H1 (cell line): ENCODE measurements at regions not wholly inside any gene's neighbourhood (a gene's known extent, or its start where the extent isn't known, plus 50 kb on each side); places are given as distances from the start of the nearest gene placed in this dataset.

Source experiments
- CTCF ChIA-PET: fragments of 300-600 bp; sonication (Branson Sonifier 250); formaldehyde crosslinking; loops from one replicate; lab custom pipeline; 2021; ENCODE audit not compliant: partially characterized antibody; lab: Charles Lee
- POLR2A ChIA-PET: fragments of 300-600 bp; sonication (Branson Sonifier 250); formaldehyde crosslinking; loops from one replicate; lab custom pipeline; 2021; ENCODE audit warnings: inconsistent platforms; ENCODE audit not compliant: partially characterized antibody; lab: Charles Lee
- DNase-seq, 2 experiments: peaks; one replicate each; pipeline versions ENCODE4 v3.0.0 to v3.0.0-alpha.2; 2010 to 2022; ENCODE audit warnings: low spot score in 2 of 2, low read depth in 1 of 2, mixed read lengths in 1 of 2
- FAIRE-seq: peaks from 2 replicates; lab custom pipeline; 2011; peaks lifted over from hg19 to GRCh38; lab: Jason Lieb, UNC
- H2AFZ ChIP-seq: 2 replicates; pipeline ENCODE4 v1.8.1; 2012; ENCODE audit warnings: low read length, inconsistent platforms
- H2AK5ac ChIP-seq: 2 replicates; pipeline ENCODE4 v1.6.1; 2013; ENCODE audit warnings: low read depth, low read length
- H2BK120ac ChIP-seq: replicated peaks from 2 replicates; pipeline ENCODE3; 2013; ENCODE audit warnings: low read depth, low read length, inconsistent platforms
- H2BK12ac ChIP-seq: 2 replicates; pipeline ENCODE4 v1.6.1; 2013; ENCODE audit warnings: low read depth, low read length
- H2BK15ac ChIP-seq: 2 replicates; pipeline ENCODE4 v1.6.1; 2013; ENCODE audit warnings: low read length
- H2BK20ac ChIP-seq: 2 replicates; pipeline ENCODE4 v1.6.1; 2013; ENCODE audit warnings: low read length
- H2BK5ac ChIP-seq: 2 replicates; pipeline ENCODE4 v1.6.1; 2013; ENCODE audit warnings: low read depth, low read length
- H3K14ac ChIP-seq: 2 replicates; pipeline ENCODE4 v1.6.1; 2013; ENCODE audit warnings: inconsistent platforms; ENCODE audit not compliant: insufficient read length
- H3K18ac ChIP-seq: 2 replicates; pipeline ENCODE4 v1.6.1; 2013; ENCODE audit warnings: low read length; ENCODE audit errors: extremely low read depth
- H3K23ac ChIP-seq: 2 replicates; pipeline ENCODE4 v1.6.1; 2013; ENCODE audit warnings: inconsistent platforms; ENCODE audit not compliant: insufficient read length
- H3K23me2 ChIP-seq: 2 replicates; pipeline ENCODE4 v1.6.1; 2013; ENCODE audit warnings: low read depth, low read length
- H3K27ac ChIP-seq: 2 replicates; pipeline ENCODE4 v1.6.1; 2011; ENCODE audit warnings: low read depth, low read length, inconsistent platforms
- H3K27me3 ChIP-seq, 4 experiments: replicated peaks in 1 of 4; 1 replicate in 1 of 4; 2 replicates in 3 of 4; pipeline versions ENCODE4 v1.6.1 to v1.8.1; 2011 to 2013; ENCODE audit warnings: low read length in 3 of 4, mild to moderate bottlenecking in 3 of 4, inconsistent platforms in 2 of 4, mixed read lengths in 2 of 4, moderate library complexity in 1 of 4; ENCODE audit not compliant: control insufficient read depth in 3 of 4, insufficient read depth in 3 of 4; ENCODE audit errors: extremely low read depth in 1 of 4
- H3K36me3 ChIP-seq, 4 experiments: 2 replicates each; pipeline versions ENCODE4 v1.6.1 to v1.8.1; 2011 to 2013; ENCODE audit warnings: mild to moderate bottlenecking in 4 of 4, low read length in 3 of 4, moderate library complexity in 2 of 4, control low read depth in 1 of 4, inconsistent platforms in 1 of 4; ENCODE audit not compliant: insufficient read depth in 4 of 4, control insufficient read depth in 2 of 4
- H3K4ac ChIP-seq: replicated peaks from 2 replicates; pipeline ENCODE3; 2013; ENCODE audit warnings: low read length, low read depth, mixed read lengths, inconsistent platforms; ENCODE audit not compliant: insufficient read length
- H3K4me1 ChIP-seq, 4 experiments: replicated peaks in 1 of 4; 1 replicate in 1 of 4; 2 replicates in 3 of 4; pipeline versions ENCODE4 v1.6.1 to v1.8.1; 2011 to 2013; ENCODE audit warnings: low read length in 3 of 4, inconsistent platforms in 2 of 4, mixed read lengths in 1 of 4; ENCODE audit not compliant: insufficient read depth in 4 of 4, control insufficient read depth in 3 of 4
- H3K4me2 ChIP-seq, 2 experiments: 2 replicates each; pipeline versions ENCODE4 v1.6.1 to v1.8.1; 2011 to 2013; ENCODE audit warnings: low read depth in 2 of 2, low read length in 2 of 2, control low read depth in 1 of 2, inconsistent platforms in 1 of 2, mild to moderate bottlenecking in 1 of 2; ENCODE audit not compliant: insufficient read depth in 1 of 2
- H3K4me3 ChIP-seq, 4 experiments: fragments of 200-600, 300-600 bp in 1 of 4; sonication (generic), shearing (Covaris generic), sonication (Bioruptor Twin) in 1 of 4; 2 replicates each; pipeline versions ENCODE4 v1.5.1 to v1.8.1; 2011 to 2016; ENCODE audit warnings: low read length in 4 of 4, low read depth in 3 of 4, control low read depth in 2 of 4, inconsistent platforms in 2 of 4, mild to moderate bottlenecking in 2 of 4, mixed read lengths in 1 of 4, moderate library complexity in 1 of 4; ENCODE audit not compliant: insufficient read depth in 2 of 4; ENCODE audit errors: extremely low read depth in 1 of 4
- H3K56ac ChIP-seq: replicated peaks from 2 replicates; pipeline ENCODE3; 2013; ENCODE audit warnings: low read depth, mild to moderate bottlenecking, mixed read lengths, low read length, inconsistent platforms; ENCODE audit not compliant: insufficient read length
- H3K79me1 ChIP-seq: 2 replicates; pipeline ENCODE4 v1.6.1; 2013; ENCODE audit warnings: low read depth, low read length, control low read depth
- H3K79me2 ChIP-seq, 2 experiments: 2 replicates each; pipeline versions ENCODE4 v1.6.1 to v1.8.1; 2012 to 2013; ENCODE audit warnings: low read length in 2 of 2, mild to moderate bottlenecking in 2 of 2, inconsistent platforms in 1 of 2; ENCODE audit not compliant: insufficient read depth in 2 of 2, control insufficient read depth in 1 of 2
- H3K9ac ChIP-seq, 4 experiments: replicated peaks in 1 of 4; 1 replicate in 1 of 4; 2 replicates in 3 of 4; pipeline versions ENCODE4 v1.6.1 to v1.8.1; 2011 to 2013; ENCODE audit warnings: low read depth in 3 of 4, low read length in 3 of 4, control low read depth in 2 of 4, mild to moderate bottlenecking in 2 of 4, moderate library complexity in 2 of 4, inconsistent platforms in 1 of 4; ENCODE audit errors: extremely low read depth in 1 of 4
- H3K9me3 ChIP-seq, 2 experiments: 2 replicates each; pipeline versions ENCODE4 v1.6.1 to v1.8.1; 2012 to 2013; ENCODE audit warnings: mild to moderate bottlenecking in 2 of 2, moderate library complexity in 2 of 2, control low read depth in 1 of 2, inconsistent platforms in 1 of 2, low read depth in 1 of 2, low read length in 1 of 2, mixed read lengths in 1 of 2; ENCODE audit not compliant: insufficient read depth in 2 of 2
- H4K20me1 ChIP-seq, 2 experiments: replicated peaks in 1 of 2; 2 replicates each; pipeline versions ENCODE3 to v1.8.1; 2011 to 2013; ENCODE audit warnings: inconsistent platforms in 2 of 2, low read length in 2 of 2, mild to moderate bottlenecking in 1 of 2; ENCODE audit not compliant: insufficient read depth in 2 of 2, control insufficient read depth in 1 of 2
- H4K5ac ChIP-seq: 2 replicates; pipeline ENCODE4 v1.6.1; 2013; ENCODE audit warnings: low read length, low read depth, mixed read lengths, inconsistent platforms; ENCODE audit not compliant: insufficient read length
- H4K8ac ChIP-seq: 2 replicates; pipeline ENCODE4 v1.8.0; 2013; ENCODE audit warnings: mild to moderate bottlenecking, moderate library complexity, low read length, inconsistent platforms; ENCODE audit not compliant: insufficient read depth; ENCODE audit errors: extremely low read depth
- H4K91ac ChIP-seq: replicated peaks from 2 replicates; pipeline ENCODE3; 2013; ENCODE audit warnings: low read length, mixed read lengths, inconsistent platforms; ENCODE audit not compliant: insufficient read length
- CHD1 ChIP-seq: IDR thresholded peaks from 2 replicates; pipeline ENCODE4 v1.6.1; 2012; ENCODE audit warnings: low read depth, low read length, improper control_type of control experiment
- CHD2 ChIP-seq: IDR thresholded peaks from 2 replicates; pipeline ENCODE4 v1.6.1; 2012; ENCODE audit warnings: low read length, improper control_type of control experiment
- GABPA ChIP-seq: IDR thresholded peaks from 2 replicates; pipeline ENCODE4 v1.6.1; 2011; ENCODE audit warnings: mild to moderate bottlenecking, low read length, moderate library complexity, borderline replicate concordance; ENCODE audit not compliant: insufficient read depth
- JUN ChIP-seq: IDR thresholded peaks from 2 replicates; pipeline ENCODE4 v1.6.1; 2011; ENCODE audit warnings: low read depth, mild to moderate bottlenecking, improper control_type of control experiment, low read length
- KDM4A ChIP-seq: IDR thresholded peaks from one replicate; pipeline ENCODE4 v1.7.1; 2012; ENCODE audit warnings: low read depth, mild to moderate bottlenecking, moderate library complexity, low read length, inconsistent platforms; ENCODE audit not compliant: severe bottlenecking
- POLR2AphosphoS5 ChIP-seq: IDR thresholded peaks from 2 replicates; pipeline ENCODE4 v1.6.1; 2011; ENCODE audit warnings: low read depth, low read length
- POU5F1 ChIP-seq: IDR thresholded peaks from 2 replicates; pipeline ENCODE4 v1.6.1; 2011; ENCODE audit warnings: low read depth, mild to moderate bottlenecking, low read length, moderate library complexity
- RFX5 ChIP-seq: IDR thresholded peaks from 2 replicates; pipeline ENCODE4 v1.6.1; 2011; ENCODE audit warnings: low read depth, low read length, improper control_type of control experiment, borderline replicate concordance
- RNF2 ChIP-seq: fragments of 200-900, 300-1000 bp; sonication (generic); IDR thresholded peaks from 2 replicates; pipeline ENCODE4 v1.7.1; 2016; ENCODE audit warnings: borderline replicate concordance, low read depth, mild to moderate bottlenecking, antibody characterized with exemption, low read length; ENCODE audit not compliant: poor library complexity, severe bottlenecking; ENCODE audit errors: missing control alignments
- SIN3A ChIP-seq, 2 experiments: IDR thresholded peaks in 1 of 2; conservative IDR thresholded peaks in 1 of 2; 2 replicates each; pipeline ENCODE4 v1.6.1; 2011 to 2012; ENCODE audit warnings: low read length in 2 of 2, improper control_type of control experiment in 1 of 2, low read depth in 1 of 2, mild to moderate bottlenecking in 1 of 2
- SUZ12 ChIP-seq: fragments of 200-600 bp; sonication (generic); IDR thresholded peaks from 2 replicates; pipeline ENCODE4 v1.6.1; 2012; ENCODE audit warnings: mild to moderate bottlenecking, inconsistent platforms, low read length, moderate library complexity, mixed read lengths
- TAF1 ChIP-seq: IDR thresholded peaks from 2 replicates; pipeline ENCODE4 v1.6.1; 2011; ENCODE audit warnings: mild to moderate bottlenecking, low read depth, low read length
- USF2 ChIP-seq: IDR thresholded peaks from 2 replicates; pipeline ENCODE4 v1.6.1; 2011; ENCODE audit warnings: low read length, improper control_type of control experiment
- YY1 ChIP-seq: IDR thresholded peaks from 2 replicates; pipeline ENCODE4 v1.6.1; 2011; ENCODE audit warnings: low read depth, mild to moderate bottlenecking, low read length
- WGBS, 2 experiments: shearing (Covaris generic) in 1 of 2; methylation state at CpG; one replicate each; pipeline versions ENCODE4 v1.1.6 to v1.1.7; 2013 to 2015; ENCODE audit warnings: low lambda C conversion rate in 2 of 2, mixed read lengths in 2 of 2, inconsistent platforms in 1 of 2, low coverage in 1 of 2, missing lambda C conversion rate in 1 of 2; ENCODE audit not compliant: insufficient replicate concordance in 2 of 2, insufficient coverage in 1 of 2, insufficient read length in 1 of 2; ENCODE audit errors: extremely low coverage in 1 of 2, missing lambda C conversion rate in 1 of 2; 5-methylcytosine and 5-hydroxymethylcytosine counted together

DNA sequence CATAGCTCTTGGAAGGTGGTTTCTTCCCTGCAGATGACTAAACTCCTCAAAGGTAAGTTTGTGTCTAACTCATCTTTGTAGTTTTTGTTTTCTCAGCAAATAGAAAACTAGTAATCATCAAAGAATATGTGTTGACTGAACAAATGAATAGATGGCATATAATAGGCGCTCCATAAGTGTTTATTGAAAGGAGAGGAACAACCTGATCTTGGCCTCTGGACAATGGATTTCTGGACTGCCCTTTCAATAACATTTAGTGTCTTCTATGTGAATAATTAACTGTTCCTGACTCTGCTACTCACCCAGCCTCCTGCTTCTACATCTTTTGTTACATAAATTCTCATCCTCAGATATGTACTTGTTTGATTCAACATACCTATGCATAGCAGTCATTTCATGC, 399.1 kb downstream of the PPP1R2C start:
- Histone ChIP-seq H4K8ac (no peak overlapping the region), H3K27me3 (no peaks in the 10 kb centered on the region), H3K27ac (no peak overlapping the region), H2BK20ac (no peak overlapping the region), H3K9ac (no peak overlapping the region), H2BK5ac (no peak overlapping the region), H2BK120ac (no peak overlapping the region), H3K4me2 (no peak overlapping the region), H3K79me1 (no peaks in the 10 kb centered on the region), H3K14ac (no peak overlapping the region), H3K36me3 (no peaks in the 10 kb centered on the region), H3K23me2 (no peaks in the 10 kb centered on the region), H4K91ac (no peak overlapping the region), H3K4me1 (no peaks in the 10 kb centered on the region), H3K79me2 (no peaks in the 10 kb centered on the region), H2BK12ac (no peak overlapping the region), H2AK5ac (no peak overlapping the region), H2AFZ (no peak overlapping the region), H3K4ac (no peak overlapping the region), H4K5ac (no peak overlapping the region), H4K20me1 (no peaks in the 10 kb centered on the region), H3K18ac (no peak overlapping the region), H3K56ac (no peak overlapping the region), H3K23ac (no peak overlapping the region), H3K4me3 (no peak overlapping the region), H3K9me3 (no peaks in the 10 kb centered on the region), H2BK15ac (no peak overlapping the region)
- no peak for DNase-seq
- FAIRE-seq, result no peak
- POLR2A ChIA-PET, result no interaction called here
- CTCF ChIA-PET, result no interaction called here
- 89% methylated on average over 1 of the region's 1 CpG; no CpG with 5 or more reads in 1 of the 2 experiments for WGBS, 2 experiments
- no peak for TF ChIP-seq POU5F1
- TF ChIP-seq CHD1, result no peak
- no peak for TF ChIP-seq KDM4A
- no peak for TF ChIP-seq USF2
- TF ChIP-seq RFX5, result no peak
- TF ChIP-seq JUN, result no peak
- TF ChIP-seq SIN3A (conservative IDR thresholded peaks at IDR 0.05 in 1 of 2, IDR thresholded peaks at IDR 0.05 in 1 of 2; ENCODE audit: low read depth in 1 of 2, low read length in 2 of 2), result no peak
- no peak for TF ChIP-seq YY1
- no peak for TF ChIP-seq TAF1
- no peak for TF ChIP-seq POLR2AphosphoS5
- TF ChIP-seq GABPA, result no peak
- no peak for TF ChIP-seq SUZ12
- TF ChIP-seq RNF2, result no peak
- no peak for TF ChIP-seq CHD2
